OCI-LY1 (cell line): ENCODE measurements at regions not wholly inside any gene's neighbourhood (a gene's known extent, or its start where the extent isn't known, plus 50 kb on each side); places are given as distances from the start of the nearest gene placed in this dataset.
"Not testable (repeated sequence)": the region's sequence is repeated elsewhere in the genome, so short reads cannot be mapped to it uniquely, and the experiment has no call there.

Source experiments
- H2AFZ ChIP-seq: fragments of 200-600 bp; sonication (generic), shearing (Covaris generic); 2 replicates; pipeline ENCODE4 v1.6.0; 2014; ENCODE audit warnings: antibody characterized with exemption, mild to moderate bottlenecking, low read length
- H3F3A ChIP-seq: fragments of 200-600 bp; sonication (generic), shearing (Covaris generic); 2 replicates; pipeline ENCODE4 v1.6.0; 2014; ENCODE audit warnings: mild to moderate bottlenecking, antibody characterized with exemption, low read length, moderate library complexity; ENCODE audit not compliant: insufficient read depth
- H3K27ac ChIP-seq: fragments of 200-600 bp; sonication (generic); 2 replicates; pipeline ENCODE4 v1.5.1; 2014; ENCODE audit warnings: low read length, mixed run types, mild to moderate bottlenecking, low read depth; ENCODE audit not compliant: poor library complexity, severe bottlenecking
- H3K27me3 ChIP-seq: fragments of 200-600 bp; sonication (generic); 2 replicates; pipeline ENCODE4 v1.6.0; 2014; ENCODE audit warnings: antibody characterized with exemption, mild to moderate bottlenecking, low read length, moderate library complexity; ENCODE audit not compliant: insufficient read depth
- H3K36me3 ChIP-seq: fragments of 200-600 bp; sonication (generic); 2 replicates; pipeline ENCODE4 v1.6.1; 2014; ENCODE audit warnings: mild to moderate bottlenecking, antibody characterized with exemption, low read length, moderate library complexity, mixed read lengths; ENCODE audit not compliant: insufficient read depth
- H3K4me1 ChIP-seq: fragments of 200-600 bp; sonication (generic); 2 replicates; pipeline ENCODE4 v1.5.1; 2014; ENCODE audit warnings: mild to moderate bottlenecking, low read length, moderate library complexity; ENCODE audit not compliant: insufficient read depth, severe bottlenecking
- H3K4me2 ChIP-seq: fragments of 200-600 bp; sonication (generic), shearing (Covaris generic); 2 replicates; pipeline ENCODE4 v1.6.1; 2014; ENCODE audit warnings: low read length
- H3K4me3 ChIP-seq: fragments of 200-600 bp; sonication (generic); 2 replicates; pipeline ENCODE4 v1.5.1; 2014; ENCODE audit warnings: low read length, low read depth, mild to moderate bottlenecking, mixed read lengths; ENCODE audit not compliant: poor library complexity, severe bottlenecking
- H3K79me2 ChIP-seq: fragments of 200-600 bp; shearing (Covaris generic); 2 replicates; pipeline ENCODE4 v1.6.1; 2016; ENCODE audit warnings: mixed run types, low read length, mixed read lengths; ENCODE audit not compliant: insufficient read depth
- H3K9ac ChIP-seq: fragments of 200-600 bp; sonication (generic), shearing (Covaris generic); 2 replicates; pipeline ENCODE4 v1.6.1; 2014; ENCODE audit warnings: mild to moderate bottlenecking, low read length, mixed read lengths
- H3K9me2 ChIP-seq: fragments of 200-600 bp; sonication (generic), shearing (Covaris generic); 2 replicates; pipeline ENCODE4 v1.6.1; 2014; ENCODE audit warnings: low read depth, mild to moderate bottlenecking, low read length, mixed read lengths
- H3K9me3 ChIP-seq: fragments of 200-600 bp; shearing (Covaris generic); 2 replicates; pipeline ENCODE4 v1.6.1; 2014; ENCODE audit warnings: low read length, mixed read lengths
- H4K20me1 ChIP-seq: fragments of 200-600 bp; sonication (generic), shearing (Covaris generic); 2 replicates; pipeline ENCODE4 v1.6.0; 2016; ENCODE audit warnings: mild to moderate bottlenecking, low read length; ENCODE audit not compliant: insufficient read depth
- CTCF ChIP-seq: fragments of 200-600 bp; sonication (generic), shearing (Covaris generic); IDR thresholded peaks from 2 replicates; pipeline ENCODE4 v1.5.1; 2017; ENCODE audit warnings: mild to moderate bottlenecking, antibody characterized with exemption, low read length, moderate library complexity, mixed read lengths
- EZH2 ChIP-seq: fragments of 200-600 bp; sonication (generic), shearing (Covaris generic); IDR thresholded peaks from 2 replicates; pipeline ENCODE4 v1.8.0; 2017; ENCODE audit warnings: borderline replicate concordance, mixed run types, mild to moderate bottlenecking, antibody characterized with exemption, low read length, moderate library complexity, mixed read lengths

GRCh38 chr2:147420947-147421675, 423.7 kb upstream of the ACVR2A start:
- no peaks in the 10 kb centered on the region for H3K9me3 ChIP-seq

GRCh38 chr2:147420517-147420916, 424.3 kb upstream of the ACVR2A start:
- Histone ChIP-seq H3K4me2 (no peak overlapping the region), H3K79me2 (no peaks in the 10 kb centered on the region), H3K36me3 (no peaks in the 10 kb centered on the region), H3K4me3 (no peak overlapping the region), H3K27ac (no peak overlapping the region), H3F3A (no peaks in the 10 kb centered on the region), H2AFZ (no peak overlapping the region), H4K20me1 (no peaks in the 10 kb centered on the region), H3K9me3 (no peaks in the 10 kb centered on the region), H3K4me1 (no peaks in the 10 kb centered on the region), H3K9me2 (no peaks in the 10 kb centered on the region), H3K27me3 (no peaks in the 10 kb centered on the region), H3K9ac (no peak overlapping the region)
- no peak for TF ChIP-seq CTCF
- no peak for TF ChIP-seq EZH2

More at GRCh38 chr2:147420947-147421675, 423.7 kb upstream of the ACVR2A start:
- Histone ChIP-seq H3F3A (no peaks in the 10 kb centered on the region), H3K4me3 (no peak overlapping the region), H3K9me2 (no peaks in the 10 kb centered on the region), H3K9ac (no peak overlapping the region), H3K27me3 (no peaks in the 10 kb centered on the region), H3K27ac (no peak overlapping the region), H2AFZ (no peak overlapping the region), H3K36me3 (no peaks in the 10 kb centered on the region), H3K79me2 (no peaks in the 10 kb centered on the region), H3K4me2 (no peak overlapping the region), H3K4me1 (no peaks in the 10 kb centered on the region), H4K20me1 (no peaks in the 10 kb centered on the region)
- TF ChIP-seq EZH2, result no peak
- no peak for TF ChIP-seq CTCF

GRCh38 chr2:147416099-147416498, 428.7 kb upstream of the ACVR2A start:
- Histone ChIP-seq H3K4me3 (no peak overlapping the region), H3K9me3 (no peaks in the 10 kb centered on the region), H3K9me2 (no peaks in the 10 kb centered on the region), H2AFZ (no peak overlapping the region), H3K4me2 (no peak overlapping the region), H3K27ac (no peak overlapping the region), H3K27me3 (no peaks in the 10 kb centered on the region), H3K79me2 (no peaks in the 10 kb centered on the region), H3F3A (no peaks in the 10 kb centered on the region), H4K20me1 (no peaks in the 10 kb centered on the region), H3K4me1 (no peaks in the 10 kb centered on the region), H3K36me3 (no peaks in the 10 kb centered on the region), H3K9ac (no peak overlapping the region)
- TF ChIP-seq CTCF, result no peak
- TF ChIP-seq EZH2, result no peak

GRCh38 chr2:147414656-147415055, 430.2 kb upstream of the ACVR2A start:
- H2AFZ ChIP-seq, H3K4me3 ChIP-seq, H3K4me1 ChIP-seq, H3K9me3 ChIP-seq, H3K9ac ChIP-seq, H3K27ac ChIP-seq, H3K36me3 ChIP-seq, H4K20me1 ChIP-seq, H3K79me2 ChIP-seq, H3K9me2 ChIP-seq, H3F3A ChIP-seq, H3K4me2 ChIP-seq, H3K27me3 ChIP-seq: not testable (repeated sequence)
